Glutamatergic neuron (in vitro differentiated cells): ENCODE measurements at regions not wholly inside any gene's neighbourhood (a gene's known extent, or its start where the extent isn't known, plus 50 kb on each side); places are given as distances from the start of the nearest gene placed in this dataset.

Experiments used
- DNase-seq: peaks from one replicate; pipeline ENCODE4 v3.0.0; 2022
- H3K27ac Mint-ChIP-seq: one replicate; pipeline ENCODE4 v1.8.0; 2020; ENCODE audit warnings: mild to moderate bottlenecking, mixed read lengths, inconsistent platforms; ENCODE audit not compliant: unreplicated experiment
- H3K27me3 Mint-ChIP-seq: one replicate; pipeline ENCODE4 v1.8.0; 2020; ENCODE audit warnings: mild to moderate bottlenecking, moderate library complexity, mixed read lengths, inconsistent platforms; ENCODE audit not compliant: unreplicated experiment
- H3K36me3 Mint-ChIP-seq: one replicate; pipeline ENCODE4 v1.8.0; 2020; ENCODE audit warnings: mild to moderate bottlenecking, mixed read lengths, inconsistent platforms; ENCODE audit not compliant: unreplicated experiment
- H3K4me1 Mint-ChIP-seq: one replicate; pipeline ENCODE4 v1.8.0; 2020; ENCODE audit warnings: mild to moderate bottlenecking, low read depth, mixed read lengths, inconsistent platforms; ENCODE audit not compliant: unreplicated experiment
- H3K4me3 Mint-ChIP-seq: one replicate; pipeline ENCODE4 v1.8.0; 2020; ENCODE audit warnings: mild to moderate bottlenecking, mixed read lengths, inconsistent platforms; ENCODE audit not compliant: unreplicated experiment
- H3K9me3 Mint-ChIP-seq: one replicate; pipeline ENCODE4 v1.8.0; 2020; ENCODE audit warnings: mild to moderate bottlenecking, moderate library complexity, mixed read lengths, inconsistent platforms; ENCODE audit not compliant: unreplicated experiment
- CTCF ChIP-seq: fragments of 200-600 bp; sonication (generic); IDR thresholded peaks from one replicate; pipeline ENCODE4 v1.5.0; 2021; ENCODE audit not compliant: partially characterized antibody, unreplicated experiment

DNA sequence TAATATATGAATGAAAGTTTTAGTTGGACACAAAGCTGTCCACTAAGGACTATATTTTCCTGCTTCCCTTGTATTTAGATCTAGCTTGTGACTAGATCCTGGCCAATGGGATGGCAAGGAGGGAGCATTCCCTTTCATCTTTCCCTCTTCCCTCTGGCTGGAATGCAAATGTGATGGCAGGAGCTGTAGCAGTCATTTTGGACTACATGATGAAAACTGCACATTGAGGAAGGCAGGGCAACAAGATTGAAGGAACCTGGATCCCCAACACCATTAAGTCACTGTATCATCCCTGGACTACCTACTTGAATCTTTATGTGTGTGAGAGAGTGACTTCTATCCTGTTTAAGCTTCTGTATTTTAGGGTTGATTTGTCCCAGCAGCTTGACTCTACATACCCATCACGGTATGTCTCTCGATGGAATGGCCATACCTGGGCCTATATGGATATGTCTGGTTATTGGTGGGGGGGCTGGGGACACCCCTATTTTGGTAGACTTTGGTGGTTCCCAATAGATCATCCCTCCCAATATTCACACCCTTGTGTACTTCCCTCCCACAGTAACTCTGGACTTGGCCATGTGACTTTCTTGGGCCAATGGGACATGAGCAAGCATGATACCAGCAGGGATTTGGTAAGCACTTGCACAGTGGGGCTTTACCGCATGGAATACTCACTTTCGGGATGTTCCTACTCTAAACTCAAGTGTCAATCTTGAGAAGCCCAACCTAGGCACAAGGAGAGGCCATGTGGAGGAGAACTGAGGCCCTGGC lies 128.5 kb downstream of the VEGFA start:
- H3K27me3 Mint-ChIP-seq = peaks cover under 1% of the 10 kb centered on the region
- no peak overlapping the region for H3K27ac Mint-ChIP-seq
- TF ChIP-seq CTCF = no peak
- peaks cover 4% of the 10 kb centered on the region for H3K36me3 Mint-ChIP-seq
- peaks cover 9% of the 10 kb centered on the region for H3K4me1 Mint-ChIP-seq
- H3K9me3 Mint-ChIP-seq = no peaks in the 10 kb centered on the region
- no peak overlapping the region for H3K4me3 Mint-ChIP-seq
- DNase-seq = no peak

DNA sequence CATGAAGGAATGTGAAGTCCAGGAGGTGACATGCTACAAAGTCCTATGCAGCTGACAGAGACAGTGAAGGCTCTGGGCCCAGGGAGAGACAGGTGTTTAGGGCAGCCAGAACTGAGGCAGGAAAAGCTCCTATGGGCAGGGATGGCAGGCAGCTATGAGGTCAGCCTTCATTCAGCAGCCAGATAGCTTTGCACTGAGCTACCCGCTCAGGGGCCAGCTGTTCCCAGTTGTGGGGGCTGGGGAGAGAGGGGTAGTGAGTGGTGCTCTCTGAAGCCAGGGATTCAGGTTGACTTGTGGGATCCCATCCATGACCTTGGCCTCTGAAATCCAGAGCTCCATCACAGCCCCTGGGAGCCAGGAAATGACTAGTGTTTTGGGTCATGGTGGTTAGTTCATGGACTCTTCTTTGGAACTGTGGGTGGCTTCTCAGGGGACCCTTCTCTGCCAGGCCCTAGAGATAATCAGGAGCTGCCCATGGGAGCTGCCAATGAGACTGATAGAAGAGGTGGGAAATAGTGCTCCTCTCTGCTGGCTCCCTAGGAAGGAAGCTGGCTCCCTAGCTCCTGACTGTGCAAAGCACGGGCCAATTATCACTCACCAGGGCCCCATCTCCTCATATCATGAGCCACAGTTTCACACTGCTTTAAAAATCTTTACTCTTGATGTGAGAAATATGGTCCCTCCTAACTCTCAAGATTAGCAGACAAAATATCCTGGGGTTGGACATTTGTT lies 127.7 kb downstream of the VEGFA start:
- Mint-ChIP-seq H3K4me1 (peaks cover 9% of the 10 kb centered on the region), H3K36me3 (peaks cover 4% of the 10 kb centered on the region), H3K27ac (no peak overlapping the region), H3K27me3 (no peaks in the 10 kb centered on the region), H3K9me3 (no peaks in the 10 kb centered on the region), H3K4me3 (no peak overlapping the region)
- no peak for TF ChIP-seq CTCF
- no peak for DNase-seq

- H3K36me3 Mint-ChIP-seq = peaks cover 4% of the 10 kb centered on the region
- peaks cover 11% of the 10 kb centered on the region for H3K4me1 Mint-ChIP-seq
- no peak for DNase-seq
- H3K27me3 Mint-ChIP-seq = peaks cover 3% of the 10 kb centered on the region
- H3K27ac Mint-ChIP-seq = peak overlapping the region; percentile 8
- TF ChIP-seq CTCF = no peak
- no peaks in the 10 kb centered on the region for H3K9me3 Mint-ChIP-seq
- no peak overlapping the region for H3K4me3 Mint-ChIP-seq
These were observed 126.6 kb downstream of the VEGFA start for GRCh38 chr6:43896329-43897255.

- Mint-ChIP-seq H3K9me3 (no peaks in the 10 kb centered on the region), H3K27ac (peak overlapping the region; percentile 8), H3K4me1 (peaks cover 8% of the 10 kb centered on the region), H3K36me3 (peaks cover 4% of the 10 kb centered on the region), H3K27me3 (peaks cover 6% of the 10 kb centered on the region), H3K4me3 (no peak overlapping the region)
- no peak for DNase-seq
- TF ChIP-seq CTCF = no peak
These were observed 125.8 kb downstream of the VEGFA start for GRCh38 chr6:43895656-43896328.
